PC-3 (cell line): ENCODE measurements at regions not wholly inside any gene's neighbourhood (a gene's known extent, or its start where the extent isn't known, plus 50 kb on each side); places are given as distances from the start of the nearest gene placed in this dataset.

Experiments
- EZH2phosphoT487 ChIP-seq: fragments of 300-600 bp; sonication (generic); IDR thresholded peaks from 2 replicates; pipeline ENCODE4 v1.6.1; 2018; ENCODE audit warnings: mild to moderate bottlenecking, antibody characterized with exemption, low read length, borderline replicate concordance
- TF ChIP-seq, protein P1 (sequence below): fragments of 300-600 bp; sonication (generic); conservative IDR thresholded peaks from 2 replicates; pipeline ENCODE4 v1.5.1; 2017; ENCODE audit warnings: antibody characterized with exemption, low read depth, mild to moderate bottlenecking, low read length

GRCh38 chr2:217247476-217247875, 387.6 kb upstream of the TNP1 start:
- no peak for TF ChIP-seq EZH2phosphoT487
- TF ChIP-seq, protein P1, sequence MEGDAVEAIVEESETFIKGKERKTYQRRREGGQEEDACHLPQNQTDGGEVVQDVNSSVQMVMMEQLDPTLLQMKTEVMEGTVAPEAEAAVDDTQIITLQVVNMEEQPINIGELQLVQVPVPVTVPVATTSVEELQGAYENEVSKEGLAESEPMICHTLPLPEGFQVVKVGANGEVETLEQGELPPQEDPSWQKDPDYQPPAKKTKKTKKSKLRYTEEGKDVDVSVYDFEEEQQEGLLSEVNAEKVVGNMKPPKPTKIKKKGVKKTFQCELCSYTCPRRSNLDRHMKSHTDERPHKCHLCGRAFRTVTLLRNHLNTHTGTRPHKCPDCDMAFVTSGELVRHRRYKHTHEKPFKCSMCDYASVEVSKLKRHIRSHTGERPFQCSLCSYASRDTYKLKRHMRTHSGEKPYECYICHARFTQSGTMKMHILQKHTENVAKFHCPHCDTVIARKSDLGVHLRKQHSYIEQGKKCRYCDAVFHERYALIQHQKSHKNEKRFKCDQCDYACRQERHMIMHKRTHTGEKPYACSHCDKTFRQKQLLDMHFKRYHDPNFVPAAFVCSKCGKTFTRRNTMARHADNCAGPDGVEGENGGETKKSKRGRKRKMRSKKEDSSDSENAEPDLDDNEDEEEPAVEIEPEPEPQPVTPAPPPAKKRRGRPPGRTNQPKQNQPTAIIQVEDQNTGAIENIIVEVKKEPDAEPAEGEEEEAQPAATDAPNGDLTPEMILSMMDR: no peak
